GM03348 (cell line): ENCODE measurements at regions not wholly inside any gene's neighbourhood (a gene's known extent, or its start where the extent isn't known, plus 50 kb on each side); places are given as distances from the start of the nearest gene placed in this dataset.

Experiments
- DNase-seq: peaks from one replicate; pipeline ENCODE4 v3.0.0; 2012; ENCODE audit warnings: low spot score

GRCh38 chr4:186889876-186890643 is 166.4 kb upstream of the FAT1 start:
- DNase-seq: no peak

- no peak for DNase-seq
Observed at GRCh38 chr4:186891859-186892486, 168.3 kb upstream of the FAT1 start.

- DNase-seq: no peak
Observed at GRCh38 chr4:186898367-186898766, 174.7 kb upstream of the FAT1 start.

DNA sequence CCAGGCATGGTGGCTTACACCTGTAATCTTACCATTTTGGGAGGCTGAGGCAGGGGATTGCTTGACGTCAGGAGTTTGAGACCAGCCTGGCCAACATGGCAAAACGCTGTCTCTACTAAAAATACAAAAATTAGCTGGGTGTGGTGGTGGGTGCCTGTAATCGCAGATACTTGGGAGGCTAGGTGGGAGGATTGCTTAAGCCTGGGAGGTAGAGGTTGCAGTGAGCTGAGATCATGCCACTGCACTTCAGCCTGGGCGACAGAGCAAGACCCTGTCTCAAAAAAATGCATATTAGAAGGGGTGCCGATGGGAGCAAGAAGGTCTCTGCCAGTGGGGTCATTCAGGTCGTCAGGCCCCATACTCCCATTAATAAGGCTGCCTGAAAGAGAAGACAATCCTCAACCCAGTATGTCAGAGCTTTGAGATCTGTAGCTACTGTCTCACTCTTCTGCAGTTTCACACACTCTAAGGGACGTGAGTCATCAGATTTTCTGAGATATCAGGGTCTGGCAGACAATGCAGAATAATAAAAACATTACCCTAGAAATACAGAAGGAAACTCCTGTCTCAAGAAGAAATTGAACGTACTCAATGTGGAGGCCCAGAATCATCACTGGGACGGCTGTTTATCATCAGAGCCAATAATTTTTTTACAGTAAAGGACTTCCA is 176.7 kb upstream of the FAT1 start:
- peak; percentile 79 for DNase-seq

DNA sequence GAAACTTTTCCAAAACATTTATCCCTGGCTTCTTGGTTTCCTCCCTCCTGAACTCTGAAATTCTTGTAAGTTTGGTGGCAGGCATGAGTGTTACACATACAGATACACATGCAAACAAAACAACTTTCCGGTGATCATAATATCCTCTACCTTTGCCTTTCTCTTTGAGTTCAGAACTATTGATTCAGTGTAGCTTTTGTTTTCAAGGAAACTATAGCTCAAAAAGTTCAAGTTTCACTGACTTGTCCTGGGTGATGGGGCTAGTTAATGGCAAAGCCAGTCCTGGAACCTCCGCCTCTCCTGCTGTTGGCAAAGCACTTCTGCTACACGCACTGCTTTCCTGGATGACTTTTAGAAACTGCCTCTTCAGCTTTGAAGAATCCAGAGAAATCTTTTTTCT is 177.3 kb upstream of the FAT1 start:
- DNase-seq: no peak

- no peak for DNase-seq
Observed at GRCh38 chr4:186901850-186902249, 178.2 kb upstream of the FAT1 start.

- no peak for DNase-seq
Observed at GRCh38 chr4:186902361-186902760, 178.7 kb upstream of the FAT1 start.

GRCh38 chr4:186904101-186904500 is 180.4 kb upstream of the FAT1 start:
- DNase-seq: peak; percentile 82

DNA sequence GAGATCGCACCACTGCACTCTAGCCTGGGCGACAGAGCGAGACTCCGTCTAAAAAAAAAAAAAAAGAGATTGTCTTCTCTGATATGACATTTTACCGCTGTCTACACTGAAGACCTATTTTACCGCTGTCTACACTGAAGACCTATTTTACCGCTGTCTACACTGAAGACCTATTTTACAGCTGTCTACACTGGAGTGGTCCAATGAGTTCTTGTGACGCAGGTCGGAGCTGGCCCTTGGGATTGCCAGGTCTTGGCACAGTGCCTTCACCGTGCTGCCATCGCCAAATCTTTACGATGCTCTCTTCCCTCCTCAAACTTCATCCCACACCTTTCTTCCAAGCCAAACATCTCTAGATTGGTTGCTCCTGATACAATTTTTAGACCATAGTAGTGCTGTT is 183.1 kb upstream of the FAT1 start:
- no peak for DNase-seq

DNA sequence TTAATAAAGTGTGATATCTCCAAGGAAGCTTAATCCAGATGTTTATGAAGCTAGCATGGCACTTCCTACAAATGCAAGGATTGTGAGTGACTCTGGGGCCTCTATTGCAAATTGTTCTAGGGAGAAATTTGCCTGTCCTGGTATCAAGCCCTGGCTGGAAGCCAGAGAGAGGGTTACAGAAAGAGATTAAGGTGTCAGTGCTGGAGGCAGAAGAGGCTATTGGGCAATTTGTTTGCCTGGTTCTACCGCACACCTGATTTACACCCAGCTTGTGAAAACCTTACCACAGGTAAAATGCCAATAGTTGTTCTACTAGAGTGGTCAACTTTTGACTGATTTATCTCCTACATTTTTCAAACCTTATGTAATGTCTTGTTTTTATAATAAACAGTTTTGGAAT is 186.7 kb upstream of the FAT1 start:
- DNase-seq: no peak

- DNase-seq: no peak
Observed at GRCh38 chr4:186912606-186913005, 188.9 kb upstream of the FAT1 start.

DNA sequence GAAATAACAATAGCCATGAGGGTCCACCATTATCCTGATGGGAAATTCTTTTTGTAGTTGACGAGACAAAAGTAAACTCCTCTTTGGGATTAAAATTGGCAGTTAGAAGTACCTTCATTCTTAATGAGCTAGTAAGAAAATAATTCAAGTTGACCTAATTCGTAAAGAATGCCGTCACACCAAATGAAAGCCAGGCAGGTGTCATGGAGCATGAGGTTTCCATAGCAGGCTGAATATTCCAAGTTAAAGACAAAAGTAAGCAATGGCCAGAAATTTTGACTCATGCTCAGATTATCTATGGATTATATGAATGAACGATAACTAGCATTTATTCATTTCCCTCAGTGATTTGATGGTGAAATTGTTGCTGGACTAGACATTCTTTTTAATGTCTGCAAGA is 192.2 kb upstream of the FAT1 start:
- no peak for DNase-seq

DNA sequence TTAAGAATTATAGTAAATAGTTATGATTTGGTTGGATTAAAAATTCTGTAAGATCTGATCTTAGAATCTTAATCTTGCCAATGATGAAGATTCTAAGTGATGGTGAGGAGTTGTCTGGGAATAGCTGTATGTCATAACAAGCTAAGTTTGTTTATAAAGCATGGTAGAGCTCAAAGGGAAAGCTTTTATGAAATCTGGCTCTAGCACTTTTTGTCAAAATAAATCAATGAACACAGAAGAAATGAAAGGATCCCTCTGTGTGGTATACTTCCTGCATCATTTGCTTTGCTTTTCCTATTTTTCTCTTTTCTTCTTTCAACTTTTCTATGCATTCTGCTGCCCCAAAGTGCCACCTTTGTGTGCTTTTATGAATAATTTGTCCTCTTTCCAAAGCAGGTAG is 193.5 kb upstream of the FAT1 start:
- DNase-seq: no peak

GRCh38 chr4:186918466-186918865 is 194.8 kb upstream of the FAT1 start:
- DNase-seq: no peak

- no peak for DNase-seq
Observed at GRCh38 chr4:186919340-186919739, 195.7 kb upstream of the FAT1 start.

- peak; percentile 28 for DNase-seq
Observed at GRCh38 chr4:186920483-186920882, 196.8 kb upstream of the FAT1 start.

DNA sequence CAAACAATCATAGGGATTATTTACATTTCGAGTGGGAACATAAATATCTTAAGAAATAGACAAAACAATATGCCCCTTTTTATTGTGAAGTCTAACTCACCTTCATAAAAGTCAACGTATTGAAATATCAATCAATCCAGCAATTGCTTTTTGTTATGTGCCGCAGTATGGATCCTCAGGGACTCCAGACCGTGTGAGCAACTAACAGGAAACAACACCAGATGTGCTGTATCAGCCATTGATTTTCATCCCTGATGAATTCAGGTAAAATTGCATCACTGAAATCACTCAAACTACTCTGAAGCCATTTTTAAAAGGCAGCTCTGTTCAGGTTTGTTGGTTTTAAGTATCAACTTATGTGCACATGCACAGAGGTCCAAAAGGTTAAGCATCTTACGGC is 197.3 kb upstream of the FAT1 start:
- no peak for DNase-seq

DNA sequence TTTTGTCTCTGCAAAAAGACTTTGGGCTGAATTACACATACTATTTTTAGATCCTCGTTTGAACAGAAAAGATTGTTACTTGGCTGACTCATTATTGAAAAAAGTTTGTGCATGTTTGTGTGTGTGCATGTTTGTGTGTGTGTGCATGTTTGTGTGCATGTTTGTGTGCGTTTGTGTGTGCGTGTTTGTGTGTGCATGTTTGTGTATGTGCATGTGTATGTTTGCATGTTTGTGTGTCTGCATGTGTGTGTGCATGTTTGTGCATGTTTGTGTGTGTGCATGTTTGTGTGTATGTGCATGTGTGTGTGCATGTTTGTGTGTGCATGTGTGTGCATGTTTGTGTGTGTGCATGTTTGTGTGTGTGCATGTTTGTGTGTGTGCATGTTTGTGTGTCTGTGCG is 201.1 kb upstream of the FAT1 start:
- DNase-seq: no peak

GRCh38 chr4:186927624-186928023 is 204.0 kb upstream of the FAT1 start:
- no peak for DNase-seq

- no peak for DNase-seq
Observed at GRCh38 chr4:186930024-186930423, 206.4 kb upstream of the FAT1 start.

DNA sequence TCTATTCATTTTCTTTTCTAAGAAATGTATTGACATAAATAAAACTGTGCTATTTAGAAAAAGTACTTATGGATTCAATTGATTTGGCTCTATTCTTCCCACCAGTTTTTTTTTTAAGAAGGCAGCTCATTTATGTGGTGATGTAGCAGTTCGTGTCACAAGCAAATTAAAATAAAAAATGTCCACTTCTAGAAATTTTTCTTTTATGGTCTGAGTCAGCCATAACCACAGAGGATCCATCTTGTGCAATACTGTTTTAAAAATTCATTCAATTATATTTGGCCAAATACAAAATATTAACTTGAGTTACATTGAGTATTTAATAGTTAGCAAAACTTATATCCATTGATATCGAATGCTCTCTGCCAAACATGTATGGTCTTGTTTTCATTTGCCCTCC is 207.9 kb upstream of the FAT1 start:
- peak; percentile 62 for DNase-seq

GRCh38 chr4:186932196-186932595 is 208.5 kb upstream of the FAT1 start:
- DNase-seq: no peak

DNA sequence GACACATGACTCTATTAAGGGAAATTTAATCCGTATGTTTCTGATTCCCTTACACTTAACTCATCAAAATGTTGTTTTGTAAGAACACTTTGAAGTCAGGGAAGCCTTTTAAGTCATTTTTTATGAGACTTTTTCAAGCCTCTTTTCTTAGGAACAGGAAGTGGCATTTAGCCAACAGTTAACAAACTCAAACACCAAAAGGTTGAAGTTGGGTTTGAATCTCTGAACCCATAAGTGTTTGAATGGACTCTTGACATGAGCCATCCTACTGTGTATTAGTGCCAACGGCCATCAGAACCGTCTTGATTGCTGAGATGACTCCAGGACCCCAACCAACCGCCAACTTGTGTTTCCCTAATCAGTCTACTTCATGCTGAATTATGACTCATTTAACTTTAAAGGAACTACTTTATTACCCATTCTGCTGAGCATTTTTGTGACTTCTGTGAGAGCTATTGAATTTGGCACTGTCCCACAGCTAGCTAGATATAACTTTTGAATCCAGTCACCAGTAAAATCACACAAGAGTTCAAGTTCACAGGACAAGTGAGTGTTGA is 209.1 kb upstream of the FAT1 start:
- peak; percentile 22 for DNase-seq
